ENCODE measurements at regions not wholly inside any gene's neighbourhood (a gene's known extent, or its start where the extent isn't known, plus 50 kb on each side); places are given as distances from the start of the nearest gene placed in this dataset.

DNA sequence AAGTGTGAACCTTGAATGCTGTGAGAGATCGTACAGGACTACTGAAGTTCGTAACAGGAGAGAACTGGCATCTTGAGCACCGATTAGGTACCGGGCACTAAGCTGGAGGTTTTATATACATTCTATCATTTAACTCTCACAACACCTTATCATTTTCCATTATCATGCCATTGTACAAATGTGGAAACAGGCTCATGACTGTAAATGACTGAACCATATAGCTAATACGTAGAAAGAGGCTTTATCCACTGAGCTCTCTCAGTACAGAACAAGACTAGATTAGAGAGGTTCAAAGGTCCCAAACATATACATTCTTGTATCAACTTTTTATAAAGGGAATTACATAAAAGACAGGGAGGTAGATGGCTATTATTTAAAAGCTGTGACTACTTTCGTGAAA, 130.6 kb downstream of the CEP57L1 start:
- no peak for DNase-seq

DNA sequence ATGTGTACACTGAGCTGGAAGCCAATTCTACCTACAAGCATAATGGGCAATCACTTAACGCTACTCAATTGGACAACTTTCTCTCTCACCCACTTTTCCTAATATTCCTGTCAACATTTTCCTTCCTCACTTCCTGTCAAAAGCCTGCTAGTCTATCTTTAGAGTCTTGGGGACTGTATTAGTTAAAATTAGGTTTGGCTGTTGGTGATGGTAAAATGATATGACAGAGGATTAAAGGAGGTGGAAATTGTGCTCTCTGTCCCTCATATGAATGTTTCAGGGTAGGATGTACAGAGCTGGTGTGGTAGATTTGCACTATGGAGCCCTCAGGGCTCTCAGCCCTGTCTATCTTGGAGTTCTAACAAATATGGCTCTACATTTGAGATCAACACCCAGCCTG, 129.7 kb downstream of the CEP57L1 start:
- no peak for DNase-seq

DNA sequence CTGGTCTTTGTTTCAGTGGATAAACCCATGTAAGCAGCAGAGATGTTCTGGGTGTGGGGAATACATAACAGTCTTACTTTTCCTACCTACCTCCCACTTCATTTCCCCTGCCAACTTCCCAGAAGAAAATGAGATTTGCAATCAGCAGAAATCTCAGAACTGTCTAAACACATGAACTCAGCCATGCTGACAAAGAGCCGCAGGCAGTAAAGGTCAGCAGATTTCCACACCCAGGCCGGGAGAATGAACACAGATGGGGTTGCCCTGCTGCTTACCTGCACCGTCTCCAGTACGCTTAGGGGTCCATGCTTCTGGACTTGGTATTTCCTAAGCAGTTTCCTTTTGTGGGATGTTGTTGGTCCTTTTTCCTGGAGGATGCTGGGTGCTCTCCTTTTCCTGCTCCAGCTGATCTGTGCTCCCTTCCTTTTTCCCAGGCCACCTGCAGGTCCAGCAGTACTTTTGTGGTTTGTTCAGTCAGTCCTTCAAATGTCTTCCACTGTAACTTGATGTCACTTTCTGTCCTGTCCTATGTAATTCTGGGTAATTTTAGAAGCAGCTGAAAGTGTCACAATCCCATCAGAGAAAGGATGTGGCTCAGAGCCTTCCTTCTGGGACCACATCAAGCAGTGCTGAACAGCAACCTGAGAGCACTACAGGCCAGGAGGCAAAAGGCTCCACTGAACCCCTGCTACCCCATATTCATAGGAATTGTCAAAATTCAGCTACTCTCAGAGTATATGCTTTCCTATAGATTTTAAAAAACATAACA, 129.0 kb downstream of the CEP57L1 start:
- DNase-seq = no peak

DNA sequence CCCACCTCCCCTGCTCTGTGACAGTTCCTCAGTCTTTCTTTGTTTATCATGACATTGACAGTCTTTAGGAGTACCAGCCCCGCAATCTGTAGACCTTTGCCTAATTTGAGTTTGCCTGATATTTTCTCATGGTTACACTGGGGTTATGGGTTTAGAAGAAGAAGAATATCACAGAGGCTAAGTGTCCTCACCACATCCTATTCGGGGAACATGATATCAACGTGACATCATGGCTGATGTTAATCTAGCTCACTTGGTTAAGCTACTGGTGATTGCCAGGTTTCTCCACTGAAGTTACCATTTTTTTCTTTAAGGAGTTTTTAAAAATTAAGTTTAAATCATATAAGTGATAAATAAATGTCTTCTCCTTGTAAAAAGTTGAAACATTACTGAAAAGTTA, 127.5 kb downstream of the CEP57L1 start:
- DNase-seq = no peak

DNA sequence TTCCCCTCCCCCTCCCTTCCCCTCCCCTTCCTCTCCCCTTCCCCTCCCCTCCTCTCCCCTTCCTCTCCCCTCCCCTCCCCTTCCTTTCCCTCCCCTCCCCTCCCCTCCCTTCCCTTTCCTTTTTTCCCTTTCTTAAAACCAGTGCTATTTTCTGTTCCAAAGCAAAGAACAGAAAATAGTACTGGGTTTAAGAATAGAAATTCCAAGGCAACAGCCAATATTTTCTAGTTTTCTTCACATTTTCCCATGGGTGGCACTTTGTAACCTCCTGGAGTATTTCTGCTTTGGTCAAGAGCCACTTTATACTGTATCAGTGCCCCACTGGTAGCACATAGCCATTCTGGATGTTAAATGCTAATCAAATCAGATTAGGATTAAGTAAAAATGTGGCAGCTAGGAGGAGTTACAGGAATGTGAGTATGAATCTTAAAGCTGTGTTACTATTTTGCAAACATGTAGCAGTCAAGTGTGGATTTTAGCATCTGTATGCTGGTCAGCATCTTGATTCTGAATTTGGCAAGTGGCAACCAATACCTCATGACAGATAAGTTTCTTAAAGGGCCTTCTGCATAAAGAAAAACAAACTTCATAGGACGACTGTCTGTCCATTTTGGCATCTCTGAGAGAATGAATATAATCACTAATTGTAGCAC, 126.4 kb downstream of the CEP57L1 start:
- no peak for DNase-seq

Data from activated T-cell treated with anti-CD3 and anti-CD28 coated beads for 4 hours (primary cell).